ENCODE measurements at regions not wholly inside any gene's neighbourhood (a gene's known extent, or its start where the extent isn't known, plus 50 kb on each side); places are given as distances from the start of the nearest gene placed in this dataset.

- TF ChIP-seq POLR2A (IDR thresholded peaks at IDR 0.05; ENCODE audit: extremely low read depth, insufficient read length) (no peak), CTCF (IDR thresholded peaks at IDR 0.05; ENCODE audit: low read depth, low read length) (no peak)
Measured at GRCh38 chr4:153997516-153997915, 208.6 kb upstream of the SFRP2 start.

All from NB4 (cell line).